GM20431 (cell line): ENCODE measurements at regions not wholly inside any gene's neighbourhood (a gene's known extent, or its start where the extent isn't known, plus 50 kb on each side); places are given as distances from the start of the nearest gene placed in this dataset.

Source experiments
- in situ Hi-C: fragments of 300-500 bp; cut with MseI, MboI; formaldehyde crosslinking; loops from one replicate; pipeline ENCODE4 v1.15.0; 2020; ENCODE audit warnings: low sequenced_read_pairs; ENCODE audit not compliant: unreplicated experiment

DNA sequence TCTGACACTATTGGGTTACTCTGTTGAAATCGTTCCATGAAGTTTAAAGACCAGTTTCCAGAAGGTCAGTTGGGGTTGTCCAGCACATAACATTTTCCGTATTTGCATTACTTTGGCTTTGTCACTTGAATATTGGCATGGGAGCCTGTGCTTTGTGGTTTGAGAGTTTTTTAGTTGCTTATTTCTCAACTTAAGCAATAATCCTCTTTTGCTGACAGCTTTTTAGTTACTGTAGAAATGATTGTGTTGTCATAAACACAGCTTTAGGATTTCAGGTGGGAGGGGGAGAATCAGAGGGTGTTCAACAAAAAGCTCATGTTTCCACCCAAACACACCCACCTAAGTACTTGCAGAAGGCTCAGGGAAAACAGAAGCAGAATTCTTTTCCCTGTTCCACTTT lies 210.7 kb upstream of the TLL1 start:
- in situ Hi-C loops = no loop called here

DNA sequence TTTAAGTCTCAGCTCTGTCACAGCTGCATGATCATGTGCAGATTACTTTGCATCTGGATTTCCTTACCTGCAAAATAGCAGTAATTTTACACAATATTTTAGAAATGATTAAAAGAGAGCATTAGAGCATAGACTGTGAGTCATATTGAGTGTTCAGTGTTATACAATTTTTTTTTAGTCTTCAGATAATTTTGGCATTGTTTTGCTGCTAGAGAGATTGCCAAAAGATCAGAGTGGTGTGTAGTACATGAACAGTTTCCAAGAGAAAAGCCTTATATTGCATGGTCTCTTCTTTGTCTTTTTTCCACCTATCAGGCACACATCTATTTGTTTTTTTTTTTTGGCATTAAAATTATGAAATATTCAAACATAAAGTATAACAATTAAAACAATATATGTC lies 209.6 kb upstream of the TLL1 start:
- in situ Hi-C loops = no loop called here

DNA sequence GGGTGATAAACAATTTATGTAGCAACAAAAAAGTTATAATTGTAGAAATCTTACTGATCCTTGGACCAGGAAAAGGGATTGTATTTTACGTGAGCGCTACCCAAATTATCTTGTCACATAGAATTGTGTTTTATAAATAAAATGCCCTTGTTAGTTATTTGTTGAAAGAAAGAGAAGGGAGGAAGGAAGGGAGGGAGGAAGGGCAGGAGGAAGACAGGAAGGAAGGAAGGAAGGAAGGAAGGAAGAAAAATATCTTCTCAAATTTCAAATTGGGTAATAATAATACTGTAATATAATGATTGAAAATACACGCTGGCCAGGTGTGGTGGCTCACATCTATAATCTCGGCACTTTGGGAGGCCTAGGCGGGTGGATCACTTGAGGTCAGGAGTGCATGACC lies 206.2 kb upstream of the TLL1 start:
- in situ Hi-C loops = no loop called here

DNA sequence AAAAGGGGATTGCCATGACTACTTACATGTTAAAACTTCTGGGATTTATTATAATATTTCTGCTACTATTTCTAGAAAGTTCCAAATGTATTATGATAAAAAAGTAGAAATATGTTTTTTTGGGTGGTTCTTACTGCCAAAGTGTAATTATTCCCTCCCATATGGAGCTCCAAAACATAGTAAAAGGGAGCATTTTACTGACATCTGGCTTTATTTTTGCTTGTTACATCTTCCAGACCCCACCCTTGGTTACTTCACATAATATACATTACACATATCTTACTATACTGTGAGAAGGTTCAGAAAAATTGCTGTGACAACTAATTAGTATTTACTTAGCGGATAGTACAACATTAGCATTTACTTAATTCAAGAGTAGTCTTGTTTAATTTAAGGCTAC lies 205.1 kb upstream of the TLL1 start:
- in situ Hi-C loops = no loop called here

DNA sequence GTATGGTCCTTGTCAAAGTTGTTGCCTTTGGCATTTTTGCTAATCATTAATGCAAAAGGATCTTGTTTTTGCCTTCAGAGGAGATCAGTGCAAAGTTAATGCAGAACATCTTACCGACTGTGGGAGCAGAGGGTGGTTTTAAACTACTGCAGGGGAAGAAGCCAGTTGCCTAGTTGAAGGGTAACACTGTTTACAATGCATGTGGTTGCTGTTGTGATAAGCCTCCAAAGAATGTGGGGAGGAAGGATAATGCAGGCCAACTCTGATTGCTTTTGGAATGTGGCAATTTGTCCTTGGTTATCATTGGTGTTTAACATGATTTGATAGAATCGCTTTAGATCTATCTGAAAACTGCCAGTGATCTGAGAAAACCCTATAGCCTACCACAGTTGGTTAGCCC lies 204.3 kb upstream of the TLL1 start:
- in situ Hi-C loops = no loop called here

DNA sequence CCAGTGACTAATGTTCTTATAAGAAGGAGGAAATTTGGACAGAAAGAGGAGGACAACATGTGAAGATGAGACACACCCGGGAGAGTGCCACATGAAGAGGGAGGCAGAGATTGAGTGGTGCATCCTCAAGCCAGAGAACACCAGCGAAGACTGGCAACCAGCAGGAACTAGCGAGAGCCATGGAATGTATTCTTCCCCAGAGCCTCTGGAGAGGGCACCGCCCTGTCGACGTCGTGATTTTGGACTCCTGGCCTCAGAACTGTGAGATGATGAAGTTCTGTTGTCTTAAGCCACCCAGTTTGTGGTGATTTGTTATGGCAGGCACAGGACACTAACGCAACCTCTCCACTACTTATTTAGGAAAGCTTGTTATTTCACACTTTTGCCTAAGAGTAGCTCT lies 196.0 kb upstream of the TLL1 start:
- in situ Hi-C loops = no loop called here

DNA sequence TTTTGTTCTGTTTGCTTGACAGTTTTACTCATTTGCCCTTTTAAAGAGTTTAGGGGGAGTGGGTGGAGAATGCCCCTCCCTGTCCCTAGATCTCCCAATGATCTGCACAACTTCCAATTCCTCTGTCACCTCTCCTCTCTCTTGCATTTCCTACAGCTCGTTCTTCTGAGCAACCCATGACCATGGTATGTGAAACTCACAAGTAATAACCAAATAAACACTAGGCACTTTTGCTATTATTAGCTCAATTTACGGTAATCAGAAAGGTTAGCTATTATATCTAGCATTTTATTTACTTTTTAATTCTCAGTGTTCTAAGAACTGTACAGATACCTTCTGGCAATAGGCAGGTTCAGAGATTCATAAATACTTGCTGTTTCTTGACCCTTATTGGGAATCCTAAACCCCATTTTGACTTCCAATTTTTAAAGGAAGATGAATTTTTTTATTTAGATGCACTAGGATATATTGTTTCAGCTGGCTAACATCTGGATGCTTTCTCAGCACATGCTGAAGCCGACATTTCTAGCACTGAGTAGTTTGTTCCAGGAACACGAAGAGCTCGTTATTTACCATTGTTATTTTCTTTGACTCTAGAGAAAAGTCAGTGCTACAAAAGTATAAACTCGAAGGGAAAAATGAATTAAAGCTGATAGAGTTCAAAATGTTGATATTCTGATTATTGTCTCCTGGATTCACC lies 194.7 kb upstream of the TLL1 start:
- in situ Hi-C loops = no loop called here

DNA sequence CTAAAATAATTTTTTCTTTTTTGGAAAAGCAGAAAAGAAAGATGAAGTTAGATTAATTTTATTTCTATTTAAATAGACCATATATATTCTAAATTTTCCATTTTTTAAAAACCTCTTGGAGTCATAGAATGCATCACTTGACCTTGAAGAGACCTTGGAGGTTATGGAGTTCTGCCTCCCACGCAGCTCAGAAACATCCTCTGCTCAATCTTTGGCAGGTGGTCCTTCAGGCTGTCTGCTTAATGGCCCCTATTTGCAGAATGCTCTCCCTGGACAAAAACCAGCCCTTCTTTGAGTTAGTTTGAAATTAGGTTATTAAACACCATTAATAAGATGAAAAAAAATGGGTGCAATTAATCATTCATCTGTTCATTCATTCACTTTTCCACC lies 194.1 kb upstream of the TLL1 start:
- in situ Hi-C loops = no loop called here

DNA sequence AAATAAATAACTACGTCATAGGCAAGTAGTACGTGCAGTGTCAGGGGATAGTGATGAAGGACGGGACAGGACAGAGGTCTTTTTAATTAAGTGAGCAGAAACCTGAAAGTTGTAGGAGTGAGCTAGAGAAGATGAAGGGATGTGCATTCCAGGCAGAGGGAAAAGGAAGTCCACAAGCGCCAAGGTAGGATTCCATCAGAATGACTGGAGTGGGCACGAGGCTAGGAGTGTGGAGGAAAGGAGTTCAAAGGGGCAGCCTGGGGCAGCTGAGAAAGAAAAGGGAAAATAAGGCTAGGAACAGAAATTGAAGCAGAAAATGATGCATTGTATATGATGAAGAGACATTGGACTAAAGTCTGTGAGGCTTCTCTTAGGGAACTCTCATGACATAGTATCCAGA lies 192.2 kb upstream of the TLL1 start:
- in situ Hi-C loops = no loop called here

DNA sequence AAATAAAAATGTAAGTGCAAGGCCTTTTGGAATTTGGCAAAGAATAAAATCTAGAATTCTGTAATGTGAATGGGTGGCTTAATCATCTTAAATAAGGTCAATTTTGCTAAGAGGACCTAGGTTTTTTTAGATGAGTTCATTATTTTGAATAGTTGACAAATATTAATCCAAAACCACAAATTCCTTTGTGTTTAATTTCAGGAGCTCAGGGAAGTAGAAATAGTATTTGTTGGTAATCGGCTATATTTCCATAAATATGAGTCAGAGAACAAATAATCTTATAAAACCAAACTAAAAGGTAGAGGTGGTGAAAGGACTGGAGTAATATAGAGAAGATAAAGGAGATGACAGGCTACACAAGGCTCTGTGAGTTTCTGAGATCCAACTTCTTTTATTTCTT lies 190.4 kb upstream of the TLL1 start:
- in situ Hi-C loops = no loop called here

DNA sequence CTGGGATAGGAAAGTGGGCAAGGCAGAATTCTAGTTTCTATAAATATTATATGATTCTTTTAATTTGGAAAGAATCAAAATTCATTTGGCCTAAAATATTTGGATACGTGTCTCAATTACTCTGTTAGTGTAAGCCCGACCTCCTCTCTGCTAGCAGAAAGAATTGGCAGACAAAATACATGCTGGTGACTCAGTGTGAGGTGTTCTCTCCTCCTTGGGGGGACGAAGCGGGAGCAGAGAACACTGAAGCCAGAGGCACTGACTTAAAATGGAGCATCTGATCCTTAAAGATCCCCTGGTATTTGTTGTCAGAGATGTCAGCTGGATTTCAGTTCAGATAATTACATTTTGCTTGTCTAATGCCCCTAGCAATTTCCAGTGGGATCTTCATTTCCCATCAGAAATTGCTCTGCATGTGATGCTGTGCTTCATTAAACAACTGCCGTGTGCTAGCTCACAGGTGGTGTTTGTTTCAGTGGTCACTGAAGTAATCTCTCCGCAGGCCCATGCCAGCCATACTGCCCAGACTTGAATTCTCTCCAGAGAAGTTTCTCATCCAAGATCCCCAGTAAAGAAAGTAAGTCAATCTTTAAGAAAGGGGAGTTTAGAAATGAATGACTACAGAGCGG lies 188.7 kb upstream of the TLL1 start:
- in situ Hi-C loops = no loop called here

DNA sequence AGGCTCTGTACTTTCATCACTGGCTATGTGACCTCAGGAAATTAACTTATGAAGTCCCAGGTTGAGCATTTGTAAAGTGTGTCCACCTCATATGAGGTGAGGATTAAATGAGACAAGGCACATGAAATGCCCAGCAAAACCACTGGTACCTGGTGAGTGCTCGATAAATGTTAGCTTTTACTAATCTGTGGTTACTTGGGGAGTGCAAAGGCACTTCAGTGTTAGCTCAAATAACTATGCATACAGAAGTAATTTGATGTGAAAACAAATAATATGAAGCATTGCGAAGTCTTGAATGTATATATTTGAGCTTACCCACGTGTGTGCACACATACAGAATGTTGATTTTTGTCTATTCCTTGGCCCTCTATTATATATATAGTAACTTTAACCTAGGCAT lies 186.3 kb upstream of the TLL1 start:
- in situ Hi-C loops = no loop called here

DNA sequence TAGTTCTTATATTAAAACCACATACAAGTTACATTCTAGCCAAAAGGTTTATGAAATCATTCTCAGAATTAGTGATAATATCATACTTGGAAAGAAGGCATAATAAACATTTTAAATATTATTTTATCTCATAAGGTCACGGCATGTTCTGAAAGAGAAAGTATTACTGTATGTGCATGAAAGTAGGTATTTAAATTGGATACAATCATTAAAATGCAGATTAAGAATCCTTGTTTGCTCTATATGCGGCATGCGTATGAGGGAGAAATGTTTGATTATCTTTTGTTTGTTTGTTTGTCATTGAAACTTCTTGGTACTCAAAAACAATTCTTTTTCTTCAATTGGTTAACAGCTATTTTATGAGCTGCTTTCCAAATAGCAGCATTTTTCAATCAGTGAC lies 183.9 kb upstream of the TLL1 start:
- in situ Hi-C loops = no loop called here

DNA sequence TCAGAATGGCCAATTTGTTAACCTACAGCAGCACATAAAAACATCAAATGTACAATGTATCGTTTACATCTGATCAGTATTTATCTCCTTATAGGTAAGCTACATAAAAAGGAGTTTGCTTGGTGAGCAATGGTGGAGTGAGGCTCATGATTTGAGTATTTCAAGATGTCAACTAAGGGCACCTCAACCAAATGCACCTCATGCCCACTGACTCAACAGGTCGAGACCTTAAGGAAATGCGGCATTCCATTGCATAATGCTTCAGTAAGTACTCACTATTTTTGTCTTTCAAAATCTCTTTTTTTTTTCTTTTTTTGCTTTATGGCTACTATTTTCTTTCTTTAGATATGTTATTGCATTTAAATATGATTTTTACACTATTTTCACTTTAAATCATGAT lies 181.0 kb upstream of the TLL1 start:
- in situ Hi-C loops = no loop called here

DNA sequence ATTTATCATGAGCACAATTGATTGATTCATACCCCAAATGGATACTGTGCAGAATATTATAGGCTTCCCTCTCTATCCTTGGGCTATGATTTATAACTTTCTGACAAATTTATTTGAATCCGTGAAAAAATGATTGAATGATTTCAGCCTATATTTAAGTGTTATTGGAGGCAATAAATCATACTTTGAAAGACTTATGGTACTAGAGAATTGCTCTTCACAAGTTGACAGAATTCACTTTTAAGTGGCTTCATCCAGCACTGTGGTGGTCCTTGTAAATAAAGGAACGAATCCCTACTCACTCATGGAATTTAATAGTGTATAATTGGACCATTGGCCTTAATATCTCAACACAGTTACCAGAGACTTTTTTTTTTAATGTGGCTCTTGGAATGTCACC lies 174.8 kb upstream of the TLL1 start:
- in situ Hi-C loops = no loop called here

DNA sequence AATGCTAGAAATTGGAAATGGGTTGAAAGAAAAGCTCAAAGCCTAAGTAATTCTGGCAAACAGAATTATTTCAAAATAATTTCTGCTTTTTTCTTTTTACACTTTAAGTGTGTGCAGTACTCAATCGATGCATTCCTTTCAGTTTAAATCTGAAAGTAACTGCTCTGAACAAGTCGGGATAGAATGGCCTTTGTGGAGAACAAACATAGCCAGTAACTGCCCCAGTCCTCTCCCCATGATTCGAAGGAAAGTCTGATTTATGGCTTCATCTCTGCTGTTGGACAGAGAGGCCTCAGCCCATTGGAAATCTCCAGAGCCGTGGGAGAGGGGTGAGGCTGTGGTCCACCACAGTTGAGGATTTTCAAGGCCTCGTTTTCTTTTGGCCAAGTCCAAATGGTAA lies 174.0 kb upstream of the TLL1 start:
- in situ Hi-C loops = no loop called here

DNA sequence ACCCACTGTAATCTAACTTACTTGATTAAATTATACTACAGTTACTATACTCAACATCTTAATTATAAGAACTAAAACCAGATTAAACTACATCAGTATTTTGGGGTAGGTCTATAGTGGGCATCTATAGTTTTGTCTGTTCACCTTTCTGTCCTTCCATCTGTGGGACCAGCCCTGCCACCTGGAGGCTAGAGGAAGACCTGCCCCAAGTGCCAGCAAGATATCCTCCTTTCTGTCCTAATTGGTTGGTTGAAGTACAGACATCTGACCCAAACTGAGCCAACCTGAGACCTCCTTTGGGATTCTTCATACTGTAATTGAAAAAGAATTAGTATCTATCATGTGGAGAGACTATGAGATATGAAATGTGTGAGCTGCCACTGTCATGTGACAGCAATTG lies 172.2 kb upstream of the TLL1 start:
- in situ Hi-C loops = no loop called here

DNA sequence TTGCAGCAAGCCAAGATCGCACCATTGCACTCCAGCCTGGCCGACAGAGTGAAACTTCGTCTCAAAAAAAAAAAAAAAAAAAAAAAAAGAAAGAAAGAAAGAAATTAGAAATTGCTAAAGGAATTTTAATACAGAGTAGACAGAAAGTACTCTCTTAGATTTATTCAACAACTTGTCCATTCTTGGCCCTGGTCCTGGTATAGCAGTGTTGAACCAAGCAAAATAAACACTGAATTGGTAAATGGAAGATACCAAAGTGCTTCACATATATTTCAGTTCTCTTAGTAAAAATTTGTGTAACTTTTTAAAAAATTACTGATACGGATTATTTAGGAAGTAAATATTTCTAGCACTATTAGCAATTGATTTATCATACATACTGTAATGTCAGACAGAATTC lies 165.9 kb upstream of the TLL1 start:
- in situ Hi-C loops = no loop called here

DNA sequence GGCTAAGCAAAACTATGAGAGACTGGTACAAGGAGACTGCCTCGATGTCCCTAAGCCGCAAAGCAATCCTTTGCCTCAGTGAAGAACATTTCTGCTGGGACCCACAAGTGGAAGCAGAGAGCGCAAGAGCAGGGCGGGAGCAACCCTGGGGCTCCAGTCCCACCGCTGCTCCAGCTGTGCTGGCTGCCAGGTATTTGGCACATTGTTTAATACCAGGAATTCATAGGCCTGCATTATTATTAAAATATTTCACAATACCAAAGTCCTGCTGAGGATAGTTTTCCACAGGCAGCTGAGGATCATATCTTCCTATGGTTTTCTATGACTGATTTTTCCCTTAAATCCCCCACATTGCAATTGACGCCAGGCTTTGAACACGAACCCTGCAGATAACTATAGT lies 163.5 kb upstream of the TLL1 start:
- in situ Hi-C loops = no loop called here

DNA sequence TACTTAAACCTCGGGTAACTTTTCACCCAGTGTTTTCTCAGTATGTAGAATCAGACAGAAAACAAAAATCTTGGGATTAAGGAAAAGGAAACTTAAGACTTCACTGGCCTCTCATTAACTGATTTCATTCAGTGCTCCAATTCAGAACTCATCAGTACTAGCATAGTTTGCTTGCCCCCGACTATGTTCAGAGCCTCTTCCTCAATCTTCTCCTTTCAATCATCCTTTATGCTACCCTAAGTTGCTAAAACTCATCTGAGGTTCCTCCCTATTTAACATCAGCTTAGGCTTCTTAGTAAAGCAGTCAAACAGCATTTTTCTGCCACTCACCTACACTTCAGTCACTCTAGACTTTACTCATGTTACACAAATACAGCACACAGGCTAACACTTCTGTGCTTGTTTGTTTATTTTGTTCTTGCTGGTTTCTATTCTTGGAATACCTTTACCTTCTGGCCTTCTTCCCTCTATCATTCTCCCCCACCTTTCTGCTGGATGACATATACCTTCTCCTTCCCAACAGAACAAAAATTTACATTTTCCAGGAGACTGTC lies 163.0 kb upstream of the TLL1 start:
- in situ Hi-C loops = no loop called here

DNA sequence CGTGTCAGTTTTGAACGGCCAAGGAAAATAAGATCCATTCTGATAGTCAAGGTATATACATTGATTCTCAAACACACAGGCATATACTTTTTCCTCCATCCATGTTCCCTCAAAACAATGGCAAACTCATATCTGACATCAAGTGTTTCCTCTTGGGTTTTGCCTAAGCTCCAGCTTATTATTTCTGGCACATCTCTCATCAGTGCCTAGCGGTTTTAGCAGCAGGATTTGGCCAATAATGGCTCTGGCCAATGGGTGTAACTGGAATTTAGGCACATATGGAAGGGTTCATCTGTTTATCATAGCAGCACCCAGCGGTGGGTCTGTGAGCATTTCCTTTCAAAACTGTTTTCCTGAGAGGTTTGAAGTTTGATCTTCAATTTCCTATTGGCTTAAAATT lies 161.6 kb upstream of the TLL1 start:
- in situ Hi-C loops = no loop called here

DNA sequence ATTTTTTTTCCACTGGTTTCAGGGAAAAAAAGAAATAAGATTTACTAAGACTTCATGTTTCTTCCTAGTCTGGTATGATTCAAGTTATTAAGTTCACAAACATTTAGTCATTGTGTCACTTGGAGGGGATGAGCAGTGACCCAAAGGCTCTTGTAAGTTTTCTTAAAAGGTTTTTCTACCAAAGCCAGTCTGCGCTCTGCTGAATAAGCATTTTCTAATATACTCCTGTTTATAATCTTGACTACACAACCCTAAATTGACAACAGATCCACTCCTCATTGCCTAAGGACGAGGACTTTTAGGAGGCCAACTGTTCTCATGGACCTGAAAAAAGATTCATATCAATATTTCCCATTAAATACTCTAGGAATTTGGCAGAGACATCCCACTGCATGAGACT lies 161.1 kb upstream of the TLL1 start:
- in situ Hi-C loops = no loop called here
